Spinal cord (tissue), 9 donors: ENCODE measurements at regions not wholly inside any gene's neighbourhood (a gene's known extent, or its start where the extent isn't known, plus 50 kb on each side); places are given as distances from the start of the nearest gene placed in this dataset.
"Not testable (repeated sequence)": the region's sequence is repeated elsewhere in the genome, so short reads cannot be mapped to it uniquely, and the experiment has no call there.

Experiments used
- DNase-seq, 6 donors: peaks; one replicate each; pipeline versions ENCODE4 v3.0.0 to v3.0.0-alpha.2; 2013 to 2015; ENCODE audit warnings: low spot score in 6 of 6, low read depth in 4 of 6
- H3K27ac ChIP-seq: one replicate; pipeline ENCODE4 v1.5.1; 2013; ENCODE audit warnings: low read depth, low read length, control low read depth
- H3K27me3 ChIP-seq: one replicate; pipeline ENCODE4 v1.6.1; 2013; ENCODE audit warnings: low read length; ENCODE audit not compliant: control insufficient read depth, insufficient read depth
- H3K36me3 ChIP-seq: one replicate; pipeline ENCODE4 v1.6.1; 2013; ENCODE audit warnings: low read length; ENCODE audit not compliant: control insufficient read depth, insufficient read depth
- H3K4me1 ChIP-seq: one replicate; pipeline ENCODE4 v1.6.1; 2013; ENCODE audit warnings: low read length; ENCODE audit not compliant: control insufficient read depth, insufficient read depth
- H3K4me3 ChIP-seq: one replicate; pipeline ENCODE4 v1.5.1; 2013; ENCODE audit warnings: low read depth, low read length, control low read depth
- H3K9me3 ChIP-seq: one replicate; pipeline ENCODE4 v1.6.1; 2013; ENCODE audit warnings: low read length; ENCODE audit not compliant: control insufficient read depth, insufficient read depth
- WGBS: methylation state at CpG from one replicate; pipeline ENCODE4 v1.1.5; 2013; ENCODE audit warnings: missing lambda C conversion rate; ENCODE audit not compliant: insufficient coverage; 5-methylcytosine and 5-hydroxymethylcytosine counted together
- donor health status: healthy.

GRCh38 chr13:65387743-65388347 is 1842.3 kb downstream of the PCDH9 start:
- H3K27ac ChIP-seq: no peak overlapping the region
- H3K4me3 ChIP-seq: no peak overlapping the region
- H3K36me3 ChIP-seq: no peaks in the 10 kb centered on the region
- DNase-seq: no peak
- H3K27me3 ChIP-seq: no peaks in the 10 kb centered on the region
- H3K9me3 ChIP-seq: peaks cover 3% of the 10 kb centered on the region
- 50% methylated on average over 2 of the region's 6 CpGs for WGBS
- no peaks in the 10 kb centered on the region for H3K4me1 ChIP-seq

- Histone ChIP-seq H3K4me1 (no peaks in the 10 kb centered on the region), H3K27me3 (no peaks in the 10 kb centered on the region), H3K36me3 (no peaks in the 10 kb centered on the region), H3K4me3 (no peak overlapping the region), H3K27ac (no peak overlapping the region), H3K9me3 (peaks cover 6% of the 10 kb centered on the region)
- WGBS: no CpG with 5 or more reads among the region's 3 CpGs
- peak in 2 of 6 donors; percentile 7 to 21 for DNase-seq
Measured at GRCh38 chr13:65378943-65379519, 1851.1 kb downstream of the PCDH9 start.

DNA sequence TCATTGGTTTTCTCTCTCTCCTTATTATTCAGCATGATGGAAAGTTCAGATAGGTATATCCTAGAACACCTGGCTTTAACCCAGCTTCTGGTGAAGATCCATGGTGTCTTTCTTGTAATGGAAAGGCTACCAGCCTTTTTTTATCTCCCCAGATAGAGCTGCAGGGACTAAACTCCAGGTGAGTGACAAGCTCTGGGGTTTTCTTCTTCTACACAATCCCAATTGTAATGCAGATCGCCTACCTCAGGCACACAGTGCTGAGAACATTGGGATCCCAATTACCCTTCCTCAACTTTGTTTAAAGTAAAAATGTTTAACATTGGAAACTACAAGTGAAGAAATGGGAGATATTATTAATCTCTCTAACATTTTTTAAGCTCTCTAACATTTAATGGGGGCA is 1851.7 kb downstream of the PCDH9 start:
- no CpG with 5 or more reads among the region's 1 CpG for WGBS
- no peak overlapping the region for H3K4me3 ChIP-seq
- H3K9me3 ChIP-seq: peaks cover 6% of the 10 kb centered on the region
- H3K36me3 ChIP-seq: no peaks in the 10 kb centered on the region
- no peaks in the 10 kb centered on the region for H3K27me3 ChIP-seq
- no peak overlapping the region for H3K27ac ChIP-seq
- no peak for DNase-seq
- H3K4me1 ChIP-seq: no peaks in the 10 kb centered on the region

GRCh38 chr13:65368832-65369231 is 1861.3 kb downstream of the PCDH9 start:
- Histone ChIP-seq H3K9me3 (no peaks in the 10 kb centered on the region), H3K4me1 (no peaks in the 10 kb centered on the region), H3K4me3 (no peak overlapping the region), H3K36me3 (no peaks in the 10 kb centered on the region), H3K27me3 (no peaks in the 10 kb centered on the region), H3K27ac (no peak overlapping the region)
- WGBS: 100% methylated on average over 1 of the region's 6 CpGs
- no peak for DNase-seq

- Histone ChIP-seq H3K27me3 (no peaks in the 10 kb centered on the region), H3K27ac (no peak overlapping the region), H3K9me3 (no peaks in the 10 kb centered on the region), H3K4me1 (no peaks in the 10 kb centered on the region), H3K36me3 (no peaks in the 10 kb centered on the region), H3K4me3 (no peak overlapping the region)
- WGBS: 100% methylated on average over 2 of the region's 2 CpGs
- no peak for DNase-seq
Measured at GRCh38 chr13:65353951-65354350, 1876.2 kb downstream of the PCDH9 start.

GRCh38 chr13:65353150-65353549 is 1877.0 kb downstream of the PCDH9 start:
- not testable (repeated sequence) for H3K36me3 ChIP-seq, H3K9me3 ChIP-seq, H3K4me3 ChIP-seq, H3K27me3 ChIP-seq, DNase-seq, H3K27ac ChIP-seq, H3K4me1 ChIP-seq
- WGBS: 89% methylated on average over 3 of the region's 3 CpGs

DNA sequence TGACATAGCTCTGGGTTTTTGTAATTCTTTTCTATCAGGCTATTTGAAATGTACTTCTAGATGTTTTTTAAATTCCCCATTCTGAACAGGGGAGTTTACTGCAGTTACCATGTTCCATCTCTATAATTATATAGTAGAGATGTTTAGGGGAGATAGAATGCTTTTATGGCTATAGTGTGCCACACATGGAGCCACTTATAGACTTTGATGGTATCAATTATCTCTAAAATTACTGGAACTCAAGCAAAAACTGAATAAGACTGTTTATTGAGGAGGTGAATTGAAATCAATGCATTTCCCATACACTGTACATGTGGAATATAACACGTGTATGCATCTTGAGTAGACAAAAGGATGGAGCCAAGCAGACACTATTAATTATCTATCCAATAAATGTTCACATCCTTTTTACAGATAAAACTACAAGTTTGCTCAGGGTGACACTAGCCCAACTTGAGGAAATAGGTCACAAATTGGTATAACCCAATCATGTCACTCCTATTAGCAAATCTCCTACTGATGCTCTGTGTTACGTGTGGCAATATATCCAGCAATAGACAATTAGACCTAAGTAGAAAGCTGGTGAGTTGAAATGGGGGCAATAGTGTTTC is 1882.6 kb downstream of the PCDH9 start:
- Histone ChIP-seq H3K4me3 (no peak overlapping the region), H3K27me3 (no peaks in the 10 kb centered on the region), H3K36me3 (no peaks in the 10 kb centered on the region), H3K4me1 (no peaks in the 10 kb centered on the region), H3K9me3 (no peaks in the 10 kb centered on the region), H3K27ac (no peak overlapping the region)
- WGBS: no CpG with 5 or more reads among the region's 2 CpGs
- DNase-seq: no peak

DNA sequence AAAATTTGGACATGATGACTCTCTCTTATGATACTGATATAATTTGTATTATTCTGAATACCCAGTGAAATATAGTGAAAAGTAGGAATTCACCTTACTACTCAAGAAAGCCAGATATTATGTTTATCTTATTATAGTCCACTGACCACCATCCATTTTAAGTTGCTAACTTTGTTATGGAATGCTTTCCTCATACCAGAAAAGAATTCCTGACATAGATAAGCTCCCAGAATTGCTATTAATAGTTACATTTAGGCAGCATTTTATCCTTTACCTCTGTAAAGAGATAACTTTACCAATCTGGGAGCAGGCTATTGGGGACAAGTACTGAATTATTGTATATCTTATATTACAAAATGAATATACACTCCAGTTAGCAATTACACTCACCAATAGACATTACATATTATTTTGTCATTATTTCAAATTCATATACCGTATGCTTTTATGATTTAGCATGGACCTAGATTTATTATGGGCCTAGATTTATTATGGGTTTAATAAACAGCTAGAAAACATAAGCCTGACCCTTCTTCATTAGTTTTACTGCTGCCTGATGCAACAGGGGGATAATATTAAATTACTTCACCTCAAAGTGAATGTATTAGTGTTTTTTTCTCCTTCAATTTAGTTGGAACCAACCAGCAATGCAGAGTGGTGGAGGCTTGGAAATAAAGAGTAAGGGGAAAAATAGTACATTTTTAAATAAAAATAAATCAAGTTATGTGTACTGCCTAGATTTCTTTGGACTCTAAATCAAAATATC is 1886.1 kb downstream of the PCDH9 start:
- H3K27me3 ChIP-seq: no peaks in the 10 kb centered on the region
- no peaks in the 10 kb centered on the region for H3K4me1 ChIP-seq
- no peak overlapping the region for H3K4me3 ChIP-seq
- WGBS: no CpG with 5 or more reads among the region's 1 CpG
- DNase-seq: no peak
- no peak overlapping the region for H3K27ac ChIP-seq
- no peaks in the 10 kb centered on the region for H3K9me3 ChIP-seq
- H3K36me3 ChIP-seq: no peaks in the 10 kb centered on the region

DNA sequence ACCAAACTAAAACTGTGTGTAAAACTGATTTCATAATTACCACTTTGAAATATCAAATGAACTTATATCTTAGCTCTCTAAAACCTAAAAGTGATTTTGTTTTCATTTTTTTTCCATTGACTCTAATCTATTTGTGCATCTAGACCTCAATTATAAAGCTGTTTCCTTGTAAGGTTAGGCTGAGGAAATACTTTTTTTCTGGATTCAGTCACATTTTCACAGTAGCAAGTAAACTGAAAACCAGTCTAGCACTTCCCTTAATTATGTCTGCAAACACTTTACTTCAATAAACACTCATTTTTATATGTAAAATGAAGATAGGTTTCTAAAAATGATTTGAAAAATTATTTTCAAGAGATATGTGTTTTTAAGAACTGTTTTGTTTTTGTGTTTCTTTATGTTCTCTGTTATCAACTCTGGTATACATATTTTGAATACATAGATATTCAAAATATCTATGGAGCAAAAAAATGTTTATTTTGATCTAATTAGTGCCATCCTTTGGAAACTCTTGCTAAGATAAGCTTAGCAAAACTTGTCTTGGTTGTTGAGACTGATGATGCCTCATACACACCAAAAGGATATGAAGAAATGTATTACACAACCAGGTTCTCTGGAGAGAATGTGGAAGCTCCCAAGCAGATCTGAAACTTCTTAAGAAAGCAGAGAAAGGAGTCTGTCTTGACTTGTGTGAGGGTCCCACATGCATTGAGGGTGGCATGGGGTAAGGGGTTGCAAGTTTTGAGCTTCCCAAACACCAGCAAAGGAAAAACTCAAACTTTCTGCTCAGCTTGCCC is 1887.4 kb downstream of the PCDH9 start:
- no peak for DNase-seq
- Histone ChIP-seq H3K4me1 (no peaks in the 10 kb centered on the region), H3K36me3 (no peaks in the 10 kb centered on the region), H3K27me3 (no peaks in the 10 kb centered on the region), H3K4me3 (no peak overlapping the region), H3K27ac (no peak overlapping the region), H3K9me3 (no peaks in the 10 kb centered on the region)
